ENCODE measurements at regions not wholly inside any gene's neighbourhood (a gene's known extent, or its start where the extent isn't known, plus 50 kb on each side); places are given as distances from the start of the nearest gene placed in this dataset.

- TF ChIP-seq CTCF (IDR thresholded peaks at IDR 0.05; ENCODE audit: low read length, missing control alignments), result no peak
- DNase-seq (ENCODE audit: low read depth), result no peak
- H3K4me3 ChIP-seq (replicated peaks; ENCODE audit: low read depth, low read length), result no peak overlapping the region
Observed at GRCh38 chr20:23299673-23300050, 50.9 kb upstream of the NXT1 start.

- no peak for DNase-seq (ENCODE audit: low read depth)
- TF ChIP-seq CTCF (IDR thresholded peaks at IDR 0.05; ENCODE audit: low read length, missing control alignments), result no peak
- no peak overlapping the region for H3K4me3 ChIP-seq (replicated peaks; ENCODE audit: low read depth, low read length)
Observed at GRCh38 chr20:23298926-23299672, 51.5 kb upstream of the NXT1 start.

- no peak overlapping the region for H3K4me3 ChIP-seq (replicated peaks; ENCODE audit: low read depth, low read length)
- no peak for TF ChIP-seq CTCF (IDR thresholded peaks at IDR 0.05; ENCODE audit: low read length, missing control alignments)
- no peak for DNase-seq (ENCODE audit: low read depth)
Observed at GRCh38 chr20:23298155-23298554, 52.4 kb upstream of the NXT1 start.

GRCh38 chr20:23296841-23297701 lies 53.5 kb upstream of the NXT1 start:
- H3K4me3 ChIP-seq (replicated peaks; ENCODE audit: low read depth, low read length), result no peak overlapping the region
- no peak for TF ChIP-seq CTCF (IDR thresholded peaks at IDR 0.05; ENCODE audit: low read length, missing control alignments)
- DNase-seq (ENCODE audit: low read depth), result no peak

GRCh38 chr20:23295934-23296333 lies 54.7 kb upstream of the NXT1 start:
- H3K4me3 ChIP-seq (replicated peaks; ENCODE audit: low read depth, low read length), result no peak overlapping the region
- no peak for DNase-seq (ENCODE audit: low read depth)
- no peak for TF ChIP-seq CTCF (IDR thresholded peaks at IDR 0.05; ENCODE audit: low read length, missing control alignments)

GRCh38 chr20:23294671-23295070 lies 55.9 kb upstream of the NXT1 start:
- no peak for DNase-seq (ENCODE audit: low read depth)
- H3K4me3 ChIP-seq (replicated peaks; ENCODE audit: low read depth, low read length), result no peak overlapping the region
- no peak for TF ChIP-seq CTCF (IDR thresholded peaks at IDR 0.05; ENCODE audit: low read length, missing control alignments)

Data from fibroblast of pulmonary artery (primary cell).